ENCODE measurements at regions not wholly inside any gene's neighbourhood (a gene's known extent, or its start where the extent isn't known, plus 50 kb on each side); places are given as distances from the start of the nearest gene placed in this dataset.

GRCh38 chr20:39431091-39431880, 469.1 kb downstream of the DHX35 start:
- TF ChIP-seq, protein P1, sequence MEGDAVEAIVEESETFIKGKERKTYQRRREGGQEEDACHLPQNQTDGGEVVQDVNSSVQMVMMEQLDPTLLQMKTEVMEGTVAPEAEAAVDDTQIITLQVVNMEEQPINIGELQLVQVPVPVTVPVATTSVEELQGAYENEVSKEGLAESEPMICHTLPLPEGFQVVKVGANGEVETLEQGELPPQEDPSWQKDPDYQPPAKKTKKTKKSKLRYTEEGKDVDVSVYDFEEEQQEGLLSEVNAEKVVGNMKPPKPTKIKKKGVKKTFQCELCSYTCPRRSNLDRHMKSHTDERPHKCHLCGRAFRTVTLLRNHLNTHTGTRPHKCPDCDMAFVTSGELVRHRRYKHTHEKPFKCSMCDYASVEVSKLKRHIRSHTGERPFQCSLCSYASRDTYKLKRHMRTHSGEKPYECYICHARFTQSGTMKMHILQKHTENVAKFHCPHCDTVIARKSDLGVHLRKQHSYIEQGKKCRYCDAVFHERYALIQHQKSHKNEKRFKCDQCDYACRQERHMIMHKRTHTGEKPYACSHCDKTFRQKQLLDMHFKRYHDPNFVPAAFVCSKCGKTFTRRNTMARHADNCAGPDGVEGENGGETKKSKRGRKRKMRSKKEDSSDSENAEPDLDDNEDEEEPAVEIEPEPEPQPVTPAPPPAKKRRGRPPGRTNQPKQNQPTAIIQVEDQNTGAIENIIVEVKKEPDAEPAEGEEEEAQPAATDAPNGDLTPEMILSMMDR (IDR thresholded peaks at IDR 0.05), result no peak
- DNase-seq (ENCODE audit: low spot score), result no peak
- Histone ChIP-seq H3K4me3 (no peak overlapping the region), H3K27ac (no peak overlapping the region)

DNA sequence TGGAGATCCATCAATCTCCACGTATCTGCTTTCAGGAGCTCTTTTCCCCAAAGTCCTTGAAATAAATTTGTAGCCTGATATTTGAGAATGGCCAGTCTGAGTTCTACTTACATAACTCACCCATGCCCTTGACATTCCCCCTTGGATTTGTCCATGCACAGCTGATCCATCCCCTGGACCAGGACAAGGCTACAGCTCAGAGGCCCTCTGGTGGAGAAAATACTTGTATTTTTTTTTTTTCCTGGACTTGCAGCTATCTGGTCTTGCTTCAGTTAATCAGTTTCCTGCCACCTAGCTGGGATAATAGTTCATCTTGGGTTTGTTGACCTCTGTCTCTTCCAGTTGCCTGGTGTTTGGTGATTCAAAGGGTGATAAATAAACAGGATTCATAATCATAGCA, 467.6 kb downstream of the DHX35 start:
- no peak overlapping the region for H3K27ac ChIP-seq
- no peak for DNase-seq (ENCODE audit: low spot score)
- TF ChIP-seq, protein P1 (IDR thresholded peaks at IDR 0.05), result no peak
- no peak overlapping the region for H3K4me3 ChIP-seq

GRCh38 chr20:39424962-39425678, 463.0 kb downstream of the DHX35 start:
- no peak overlapping the region for H3K4me3 ChIP-seq
- TF ChIP-seq, protein P1 (IDR thresholded peaks at IDR 0.05), result no peak
- no peak for DNase-seq (ENCODE audit: low spot score)
- no peak overlapping the region for H3K27ac ChIP-seq

GRCh38 chr20:39421571-39422105, 459.5 kb downstream of the DHX35 start:
- Histone ChIP-seq H3K27ac (no peak overlapping the region), H3K4me3 (no peak overlapping the region)
- TF ChIP-seq, protein P1 (IDR thresholded peaks at IDR 0.05), result no peak
- no peak for DNase-seq (ENCODE audit: low spot score)

DNA sequence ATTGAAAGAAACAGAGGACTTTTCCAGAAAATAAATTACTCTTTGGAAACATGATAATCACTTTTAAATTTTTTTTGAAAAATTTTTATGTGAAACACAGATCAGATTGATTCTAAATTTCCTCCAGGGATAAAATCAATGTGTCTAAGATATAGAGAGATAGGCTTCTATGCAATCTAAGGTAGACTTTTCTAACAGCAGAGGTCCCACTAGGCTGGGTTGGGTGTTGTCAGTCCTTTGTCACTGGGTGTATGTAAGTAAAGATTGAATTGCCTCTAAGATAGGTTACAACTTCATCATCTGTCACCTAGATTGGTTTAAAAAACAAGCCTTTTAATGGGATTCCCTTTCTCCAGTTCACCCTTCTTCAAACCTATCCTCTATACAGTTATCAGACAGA, 449.9 kb downstream of the DHX35 start:
- TF ChIP-seq, protein P1 (IDR thresholded peaks at IDR 0.05), result no peak
- no peak for DNase-seq (ENCODE audit: low spot score)
- no peak overlapping the region for H3K4me3 ChIP-seq
- H3K27ac ChIP-seq, result no peak overlapping the region

GRCh38 chr20:39399463-39399862, 437.3 kb downstream of the DHX35 start:
- Histone ChIP-seq H3K27ac (no peak overlapping the region), H3K4me3 (no peak overlapping the region)
- DNase-seq (ENCODE audit: low spot score), result no peak
- TF ChIP-seq, protein P1 (IDR thresholded peaks at IDR 0.05), result no peak

Measured in coronary artery (tissue), 2 donors.